H1 (cell line): ENCODE measurements at regions not wholly inside any gene's neighbourhood (a gene's known extent, or its start where the extent isn't known, plus 50 kb on each side); places are given as distances from the start of the nearest gene placed in this dataset.

Source experiments
- CTCF ChIA-PET: fragments of 300-600 bp; sonication (Branson Sonifier 250); formaldehyde crosslinking; loops from one replicate; lab custom pipeline; 2021; ENCODE audit not compliant: partially characterized antibody; lab: Charles Lee
- POLR2A ChIA-PET: fragments of 300-600 bp; sonication (Branson Sonifier 250); formaldehyde crosslinking; loops from one replicate; lab custom pipeline; 2021; ENCODE audit warnings: inconsistent platforms; ENCODE audit not compliant: partially characterized antibody; lab: Charles Lee
- DNase-seq, 2 experiments: peaks; one replicate each; pipeline versions ENCODE4 v3.0.0 to v3.0.0-alpha.2; 2010 to 2022; ENCODE audit warnings: low spot score in 2 of 2, low read depth in 1 of 2, mixed read lengths in 1 of 2
- FAIRE-seq: peaks from 2 replicates; lab custom pipeline; 2011; peaks lifted over from hg19 to GRCh38; lab: Jason Lieb, UNC
- H2AFZ ChIP-seq: 2 replicates; pipeline ENCODE4 v1.8.1; 2012; ENCODE audit warnings: low read length, inconsistent platforms
- H2AK5ac ChIP-seq: 2 replicates; pipeline ENCODE4 v1.6.1; 2013; ENCODE audit warnings: low read depth, low read length
- H2BK120ac ChIP-seq: replicated peaks from 2 replicates; pipeline ENCODE3; 2013; ENCODE audit warnings: low read depth, low read length, inconsistent platforms
- H2BK12ac ChIP-seq: 2 replicates; pipeline ENCODE4 v1.6.1; 2013; ENCODE audit warnings: low read depth, low read length
- H2BK15ac ChIP-seq: 2 replicates; pipeline ENCODE4 v1.6.1; 2013; ENCODE audit warnings: low read length
- H2BK20ac ChIP-seq: 2 replicates; pipeline ENCODE4 v1.6.1; 2013; ENCODE audit warnings: low read length
- H2BK5ac ChIP-seq: 2 replicates; pipeline ENCODE4 v1.6.1; 2013; ENCODE audit warnings: low read depth, low read length
- H3K14ac ChIP-seq: 2 replicates; pipeline ENCODE4 v1.6.1; 2013; ENCODE audit warnings: inconsistent platforms; ENCODE audit not compliant: insufficient read length
- H3K18ac ChIP-seq: 2 replicates; pipeline ENCODE4 v1.6.1; 2013; ENCODE audit warnings: low read length; ENCODE audit errors: extremely low read depth
- H3K23ac ChIP-seq: 2 replicates; pipeline ENCODE4 v1.6.1; 2013; ENCODE audit warnings: inconsistent platforms; ENCODE audit not compliant: insufficient read length
- H3K23me2 ChIP-seq: 2 replicates; pipeline ENCODE4 v1.6.1; 2013; ENCODE audit warnings: low read depth, low read length
- H3K27ac ChIP-seq: 2 replicates; pipeline ENCODE4 v1.6.1; 2011; ENCODE audit warnings: low read depth, low read length, inconsistent platforms
- H3K27me3 ChIP-seq, 4 experiments: replicated peaks in 1 of 4; 1 replicate in 1 of 4; 2 replicates in 3 of 4; pipeline versions ENCODE4 v1.6.1 to v1.8.1; 2011 to 2013; ENCODE audit warnings: low read length in 3 of 4, mild to moderate bottlenecking in 3 of 4, inconsistent platforms in 2 of 4, mixed read lengths in 2 of 4, moderate library complexity in 1 of 4; ENCODE audit not compliant: control insufficient read depth in 3 of 4, insufficient read depth in 3 of 4; ENCODE audit errors: extremely low read depth in 1 of 4
- H3K36me3 ChIP-seq, 4 experiments: 2 replicates each; pipeline versions ENCODE4 v1.6.1 to v1.8.1; 2011 to 2013; ENCODE audit warnings: mild to moderate bottlenecking in 4 of 4, low read length in 3 of 4, moderate library complexity in 2 of 4, control low read depth in 1 of 4, inconsistent platforms in 1 of 4; ENCODE audit not compliant: insufficient read depth in 4 of 4, control insufficient read depth in 2 of 4
- H3K4ac ChIP-seq: replicated peaks from 2 replicates; pipeline ENCODE3; 2013; ENCODE audit warnings: low read length, low read depth, mixed read lengths, inconsistent platforms; ENCODE audit not compliant: insufficient read length
- H3K4me1 ChIP-seq, 4 experiments: replicated peaks in 1 of 4; 1 replicate in 1 of 4; 2 replicates in 3 of 4; pipeline versions ENCODE4 v1.6.1 to v1.8.1; 2011 to 2013; ENCODE audit warnings: low read length in 3 of 4, inconsistent platforms in 2 of 4, mixed read lengths in 1 of 4; ENCODE audit not compliant: insufficient read depth in 4 of 4, control insufficient read depth in 3 of 4
- H3K4me2 ChIP-seq, 2 experiments: 2 replicates each; pipeline versions ENCODE4 v1.6.1 to v1.8.1; 2011 to 2013; ENCODE audit warnings: low read depth in 2 of 2, low read length in 2 of 2, control low read depth in 1 of 2, inconsistent platforms in 1 of 2, mild to moderate bottlenecking in 1 of 2; ENCODE audit not compliant: insufficient read depth in 1 of 2
- H3K4me3 ChIP-seq, 4 experiments: fragments of 200-600, 300-600 bp in 1 of 4; sonication (generic), shearing (Covaris generic), sonication (Bioruptor Twin) in 1 of 4; 2 replicates each; pipeline versions ENCODE4 v1.5.1 to v1.8.1; 2011 to 2016; ENCODE audit warnings: low read length in 4 of 4, low read depth in 3 of 4, control low read depth in 2 of 4, inconsistent platforms in 2 of 4, mild to moderate bottlenecking in 2 of 4, mixed read lengths in 1 of 4, moderate library complexity in 1 of 4; ENCODE audit not compliant: insufficient read depth in 2 of 4; ENCODE audit errors: extremely low read depth in 1 of 4
- H3K56ac ChIP-seq: replicated peaks from 2 replicates; pipeline ENCODE3; 2013; ENCODE audit warnings: low read depth, mild to moderate bottlenecking, mixed read lengths, low read length, inconsistent platforms; ENCODE audit not compliant: insufficient read length
- H3K79me1 ChIP-seq: 2 replicates; pipeline ENCODE4 v1.6.1; 2013; ENCODE audit warnings: low read depth, low read length, control low read depth
- H3K79me2 ChIP-seq, 2 experiments: 2 replicates each; pipeline versions ENCODE4 v1.6.1 to v1.8.1; 2012 to 2013; ENCODE audit warnings: low read length in 2 of 2, mild to moderate bottlenecking in 2 of 2, inconsistent platforms in 1 of 2; ENCODE audit not compliant: insufficient read depth in 2 of 2, control insufficient read depth in 1 of 2
- H3K9ac ChIP-seq, 4 experiments: replicated peaks in 1 of 4; 1 replicate in 1 of 4; 2 replicates in 3 of 4; pipeline versions ENCODE4 v1.6.1 to v1.8.1; 2011 to 2013; ENCODE audit warnings: low read depth in 3 of 4, low read length in 3 of 4, control low read depth in 2 of 4, mild to moderate bottlenecking in 2 of 4, moderate library complexity in 2 of 4, inconsistent platforms in 1 of 4; ENCODE audit errors: extremely low read depth in 1 of 4
- H3K9me3 ChIP-seq, 2 experiments: 2 replicates each; pipeline versions ENCODE4 v1.6.1 to v1.8.1; 2012 to 2013; ENCODE audit warnings: mild to moderate bottlenecking in 2 of 2, moderate library complexity in 2 of 2, control low read depth in 1 of 2, inconsistent platforms in 1 of 2, low read depth in 1 of 2, low read length in 1 of 2, mixed read lengths in 1 of 2; ENCODE audit not compliant: insufficient read depth in 2 of 2
- H4K20me1 ChIP-seq, 2 experiments: replicated peaks in 1 of 2; 2 replicates each; pipeline versions ENCODE3 to v1.8.1; 2011 to 2013; ENCODE audit warnings: inconsistent platforms in 2 of 2, low read length in 2 of 2, mild to moderate bottlenecking in 1 of 2; ENCODE audit not compliant: insufficient read depth in 2 of 2, control insufficient read depth in 1 of 2
- H4K5ac ChIP-seq: 2 replicates; pipeline ENCODE4 v1.6.1; 2013; ENCODE audit warnings: low read length, low read depth, mixed read lengths, inconsistent platforms; ENCODE audit not compliant: insufficient read length
- H4K8ac ChIP-seq: 2 replicates; pipeline ENCODE4 v1.8.0; 2013; ENCODE audit warnings: mild to moderate bottlenecking, moderate library complexity, low read length, inconsistent platforms; ENCODE audit not compliant: insufficient read depth; ENCODE audit errors: extremely low read depth
- H4K91ac ChIP-seq: replicated peaks from 2 replicates; pipeline ENCODE3; 2013; ENCODE audit warnings: low read length, mixed read lengths, inconsistent platforms; ENCODE audit not compliant: insufficient read length
- CREB1 ChIP-seq: IDR thresholded peaks from 2 replicates; pipeline ENCODE4 v1.6.1; 2012; ENCODE audit warnings: inconsistent platforms
- EGR1 ChIP-seq: IDR thresholded peaks from 2 replicates; pipeline ENCODE4 v1.6.1; 2011; ENCODE audit warnings: low read depth, low read length, borderline replicate concordance
- RNF2 ChIP-seq: fragments of 200-900, 300-1000 bp; sonication (generic); IDR thresholded peaks from 2 replicates; pipeline ENCODE4 v1.7.1; 2016; ENCODE audit warnings: borderline replicate concordance, low read depth, mild to moderate bottlenecking, antibody characterized with exemption, low read length; ENCODE audit not compliant: poor library complexity, severe bottlenecking; ENCODE audit errors: missing control alignments
- YY1 ChIP-seq: IDR thresholded peaks from 2 replicates; pipeline ENCODE4 v1.6.1; 2011; ENCODE audit warnings: low read depth, mild to moderate bottlenecking, low read length
- WGBS, 2 experiments: shearing (Covaris generic) in 1 of 2; methylation state at CpG; one replicate each; pipeline versions ENCODE4 v1.1.6 to v1.1.7; 2013 to 2015; ENCODE audit warnings: low lambda C conversion rate in 2 of 2, mixed read lengths in 2 of 2, inconsistent platforms in 1 of 2, low coverage in 1 of 2, missing lambda C conversion rate in 1 of 2; ENCODE audit not compliant: insufficient replicate concordance in 2 of 2, insufficient coverage in 1 of 2, insufficient read length in 1 of 2; ENCODE audit errors: extremely low coverage in 1 of 2, missing lambda C conversion rate in 1 of 2; 5-methylcytosine and 5-hydroxymethylcytosine counted together
- TF ChIP-seq, protein P1 (sequence below), 3 experiments: IDR thresholded peaks; 1 replicate in 2 of 3; 2 replicates in 1 of 3; pipeline versions ENCODE4 v1.5.1 to v1.6.1; 2011; ENCODE audit warnings: low read length in 3 of 3, mild to moderate bottlenecking in 3 of 3, inconsistent platforms in 2 of 3, low read depth in 1 of 3, moderate library complexity in 1 of 3; ENCODE audit not compliant: insufficient read depth in 1 of 3; ENCODE audit errors: control extremely low read depth in 1 of 3

DNA sequence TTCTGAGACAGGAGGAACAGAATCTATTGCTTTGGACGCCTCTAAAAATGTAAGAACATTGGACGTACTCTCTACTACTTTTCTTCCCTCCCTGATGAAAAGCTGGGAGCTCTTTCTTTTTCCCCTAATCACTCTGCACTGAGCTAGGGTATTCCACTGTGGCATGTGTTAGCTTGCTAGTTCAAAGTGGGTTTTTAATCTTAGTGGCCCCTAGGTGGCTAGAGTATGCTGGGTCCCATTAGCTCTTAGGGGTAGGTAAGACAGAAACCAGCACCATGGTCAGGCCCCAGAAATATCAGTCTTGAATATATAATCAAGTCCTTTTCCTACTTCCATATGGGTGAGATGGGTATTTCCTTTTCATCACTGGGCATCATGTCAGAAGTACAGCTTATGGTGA lies 945.2 kb upstream of the PTPRD start:
- FAIRE-seq, result no peak
- no peak overlapping the region for H3K4ac ChIP-seq
- CTCF ChIA-PET, result interaction anchor here (0.7 to 1.6 kb wide), 3 partner anchors 8 to 1498 kb away, joined by 3 to 5 read pairs (median 3); no protein-coding TSS in a partner anchor

More for the DNA sequence above, 945.2 kb upstream of the PTPRD start:
- Histone ChIP-seq H3K18ac (no peak overlapping the region), H4K91ac (no peak overlapping the region), H3K23me2 (no peaks in the 10 kb centered on the region), H3K4me1 (no peaks in the 10 kb centered on the region), H3K9me3 (no peaks in the 10 kb centered on the region), H3K4me2 (no peak overlapping the region), H2BK5ac (no peak overlapping the region), H2BK15ac (no peak overlapping the region), H2BK120ac (no peak overlapping the region), H3K27me3 (no peaks in the 10 kb centered on the region), H2BK20ac (no peak overlapping the region), H3K27ac (no peak overlapping the region), H3K79me1 (no peaks in the 10 kb centered on the region), H2BK12ac (no peak overlapping the region), H3K23ac (no peak overlapping the region), H3K9ac (no peak overlapping the region), H3K56ac (no peak overlapping the region), H3K14ac (no peak overlapping the region), H4K5ac (no peak overlapping the region), H2AK5ac (no peak overlapping the region), H2AFZ (no peak overlapping the region), H3K79me2 (no peaks in the 10 kb centered on the region), H3K36me3 (no peaks in the 10 kb centered on the region), H4K8ac (no peak overlapping the region), H4K20me1 (no peaks in the 10 kb centered on the region), H3K4me3 (no peak overlapping the region)
- TF ChIP-seq CREB1 (no peak), RNF2 (no peak), YY1 (no peak), EGR1 (no peak)
- TF ChIP-seq, protein P1, sequence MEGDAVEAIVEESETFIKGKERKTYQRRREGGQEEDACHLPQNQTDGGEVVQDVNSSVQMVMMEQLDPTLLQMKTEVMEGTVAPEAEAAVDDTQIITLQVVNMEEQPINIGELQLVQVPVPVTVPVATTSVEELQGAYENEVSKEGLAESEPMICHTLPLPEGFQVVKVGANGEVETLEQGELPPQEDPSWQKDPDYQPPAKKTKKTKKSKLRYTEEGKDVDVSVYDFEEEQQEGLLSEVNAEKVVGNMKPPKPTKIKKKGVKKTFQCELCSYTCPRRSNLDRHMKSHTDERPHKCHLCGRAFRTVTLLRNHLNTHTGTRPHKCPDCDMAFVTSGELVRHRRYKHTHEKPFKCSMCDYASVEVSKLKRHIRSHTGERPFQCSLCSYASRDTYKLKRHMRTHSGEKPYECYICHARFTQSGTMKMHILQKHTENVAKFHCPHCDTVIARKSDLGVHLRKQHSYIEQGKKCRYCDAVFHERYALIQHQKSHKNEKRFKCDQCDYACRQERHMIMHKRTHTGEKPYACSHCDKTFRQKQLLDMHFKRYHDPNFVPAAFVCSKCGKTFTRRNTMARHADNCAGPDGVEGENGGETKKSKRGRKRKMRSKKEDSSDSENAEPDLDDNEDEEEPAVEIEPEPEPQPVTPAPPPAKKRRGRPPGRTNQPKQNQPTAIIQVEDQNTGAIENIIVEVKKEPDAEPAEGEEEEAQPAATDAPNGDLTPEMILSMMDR (IDR thresholded peaks at IDR 0.05; ENCODE audit: control extremely low read depth in 1 of 3, insufficient read depth in 1 of 3, low read depth in 1 of 3, low read length in 3 of 3), result peak in 1 of 3 experiments; percentile 11; a peak in 1 of 4 replicates
- DNase-seq, result no peak
- POLR2A ChIA-PET, result no interaction called here
- 93% methylated on average over 2 of the region's 2 CpGs; no CpG with 5 or more reads in 1 of the 2 experiments for WGBS, 2 experiments
